ENCODE measurements at regions not wholly inside any gene's neighbourhood (a gene's known extent, or its start where the extent isn't known, plus 50 kb on each side); places are given as distances from the start of the nearest gene placed in this dataset.

DNA sequence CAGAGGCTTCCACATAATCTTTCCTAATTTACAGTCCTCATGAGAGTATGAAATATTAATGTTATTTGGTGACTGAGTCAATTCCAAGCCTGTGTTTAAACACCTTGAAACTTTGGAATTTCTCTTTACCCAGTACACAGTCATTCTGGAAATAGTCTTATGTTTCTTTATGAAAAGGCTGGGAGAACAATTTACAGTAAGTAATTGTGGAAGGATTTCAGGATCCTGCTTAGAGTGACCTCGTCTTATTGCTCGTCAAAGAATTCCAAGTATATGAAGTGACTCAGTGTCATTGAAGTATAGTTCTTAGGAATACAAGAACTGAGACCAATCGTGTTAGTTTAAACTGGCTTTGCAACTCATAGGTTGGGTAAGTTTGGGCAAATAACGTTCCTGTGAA, 634.2 kb downstream of the SLC16A7 start:
- TF ChIP-seq, protein P1, sequence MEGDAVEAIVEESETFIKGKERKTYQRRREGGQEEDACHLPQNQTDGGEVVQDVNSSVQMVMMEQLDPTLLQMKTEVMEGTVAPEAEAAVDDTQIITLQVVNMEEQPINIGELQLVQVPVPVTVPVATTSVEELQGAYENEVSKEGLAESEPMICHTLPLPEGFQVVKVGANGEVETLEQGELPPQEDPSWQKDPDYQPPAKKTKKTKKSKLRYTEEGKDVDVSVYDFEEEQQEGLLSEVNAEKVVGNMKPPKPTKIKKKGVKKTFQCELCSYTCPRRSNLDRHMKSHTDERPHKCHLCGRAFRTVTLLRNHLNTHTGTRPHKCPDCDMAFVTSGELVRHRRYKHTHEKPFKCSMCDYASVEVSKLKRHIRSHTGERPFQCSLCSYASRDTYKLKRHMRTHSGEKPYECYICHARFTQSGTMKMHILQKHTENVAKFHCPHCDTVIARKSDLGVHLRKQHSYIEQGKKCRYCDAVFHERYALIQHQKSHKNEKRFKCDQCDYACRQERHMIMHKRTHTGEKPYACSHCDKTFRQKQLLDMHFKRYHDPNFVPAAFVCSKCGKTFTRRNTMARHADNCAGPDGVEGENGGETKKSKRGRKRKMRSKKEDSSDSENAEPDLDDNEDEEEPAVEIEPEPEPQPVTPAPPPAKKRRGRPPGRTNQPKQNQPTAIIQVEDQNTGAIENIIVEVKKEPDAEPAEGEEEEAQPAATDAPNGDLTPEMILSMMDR (IDR thresholded peaks at IDR 0.05) = no peak
- no peak for TF ChIP-seq POLR2A (IDR thresholded peaks at IDR 0.05)
